Mesothelial cell of epicardium (in vitro differentiated cells): ENCODE measurements at regions not wholly inside any gene's neighbourhood (a gene's known extent, or its start where the extent isn't known, plus 50 kb on each side); places are given as distances from the start of the nearest gene placed in this dataset.

Experiments
- DNase-seq, 2 experiments: peaks; one replicate each; pipeline ENCODE4 v3.0.0; 2021; ENCODE audit warnings: low spot score in 2 of 2; ENCODE audit not compliant: unreplicated experiment in 2 of 2
- H3K27ac Mint-ChIP-seq: 2 replicates; pipeline ENCODE4 v1.8.0; 2021; ENCODE audit warnings: mixed read lengths
- H3K27me3 Mint-ChIP-seq: 2 replicates; pipeline ENCODE4 v1.8.0; 2021; ENCODE audit warnings: low read depth, mixed read lengths
- H3K36me3 Mint-ChIP-seq: 2 replicates; pipeline ENCODE4 v1.8.0; 2021; ENCODE audit warnings: mixed read lengths
- H3K4me1 Mint-ChIP-seq: 2 replicates; pipeline ENCODE4 v1.8.0; 2021; ENCODE audit warnings: mixed read lengths
- H3K4me3 Mint-ChIP-seq: 2 replicates; pipeline ENCODE4 v1.8.0; 2021; ENCODE audit warnings: mild to moderate bottlenecking, moderate library complexity, mixed read lengths
- H3K9me3 Mint-ChIP-seq: 2 replicates; pipeline ENCODE4 v1.8.0; 2021; ENCODE audit warnings: mixed read lengths
- TF ChIP-seq, protein P1 (sequence below): fragments of 200-600 bp; sonication (generic); IDR thresholded peaks from one replicate; pipeline ENCODE4 v1.5.0; 2021; ENCODE audit warnings: antibody characterized with exemption; ENCODE audit not compliant: unreplicated experiment

DNA sequence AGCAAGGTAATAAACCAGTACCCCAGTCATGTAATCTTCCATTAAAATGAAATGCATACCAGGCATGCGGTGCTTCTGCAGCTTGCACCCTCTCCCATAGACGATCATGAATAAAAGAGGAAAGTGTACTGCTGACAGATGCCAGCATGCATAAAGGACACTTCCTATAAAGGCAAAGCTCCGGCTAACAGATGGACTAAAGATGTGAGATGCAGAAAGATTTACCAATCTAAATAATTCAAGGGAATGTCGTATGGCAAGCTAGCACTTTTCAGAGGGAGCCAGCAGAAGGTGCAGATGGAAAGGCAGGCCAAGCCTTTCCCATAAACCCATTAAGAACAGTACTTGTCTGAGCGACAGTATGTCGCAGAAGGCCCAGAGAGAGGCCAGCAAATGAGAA, 542.0 kb downstream of the NUF2 start:
- H3K4me1 Mint-ChIP-seq = peaks cover 3% of the 10 kb centered on the region
- DNase-seq = no peak
- no peaks in the 10 kb centered on the region for H3K27me3 Mint-ChIP-seq
- H3K36me3 Mint-ChIP-seq = peaks cover 4% of the 10 kb centered on the region
- TF ChIP-seq, protein P1, sequence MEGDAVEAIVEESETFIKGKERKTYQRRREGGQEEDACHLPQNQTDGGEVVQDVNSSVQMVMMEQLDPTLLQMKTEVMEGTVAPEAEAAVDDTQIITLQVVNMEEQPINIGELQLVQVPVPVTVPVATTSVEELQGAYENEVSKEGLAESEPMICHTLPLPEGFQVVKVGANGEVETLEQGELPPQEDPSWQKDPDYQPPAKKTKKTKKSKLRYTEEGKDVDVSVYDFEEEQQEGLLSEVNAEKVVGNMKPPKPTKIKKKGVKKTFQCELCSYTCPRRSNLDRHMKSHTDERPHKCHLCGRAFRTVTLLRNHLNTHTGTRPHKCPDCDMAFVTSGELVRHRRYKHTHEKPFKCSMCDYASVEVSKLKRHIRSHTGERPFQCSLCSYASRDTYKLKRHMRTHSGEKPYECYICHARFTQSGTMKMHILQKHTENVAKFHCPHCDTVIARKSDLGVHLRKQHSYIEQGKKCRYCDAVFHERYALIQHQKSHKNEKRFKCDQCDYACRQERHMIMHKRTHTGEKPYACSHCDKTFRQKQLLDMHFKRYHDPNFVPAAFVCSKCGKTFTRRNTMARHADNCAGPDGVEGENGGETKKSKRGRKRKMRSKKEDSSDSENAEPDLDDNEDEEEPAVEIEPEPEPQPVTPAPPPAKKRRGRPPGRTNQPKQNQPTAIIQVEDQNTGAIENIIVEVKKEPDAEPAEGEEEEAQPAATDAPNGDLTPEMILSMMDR = no peak
- peaks cover 26% of the 10 kb centered on the region for H3K9me3 Mint-ChIP-seq
- no peak overlapping the region for H3K27ac Mint-ChIP-seq
- no peak overlapping the region for H3K4me3 Mint-ChIP-seq

DNA sequence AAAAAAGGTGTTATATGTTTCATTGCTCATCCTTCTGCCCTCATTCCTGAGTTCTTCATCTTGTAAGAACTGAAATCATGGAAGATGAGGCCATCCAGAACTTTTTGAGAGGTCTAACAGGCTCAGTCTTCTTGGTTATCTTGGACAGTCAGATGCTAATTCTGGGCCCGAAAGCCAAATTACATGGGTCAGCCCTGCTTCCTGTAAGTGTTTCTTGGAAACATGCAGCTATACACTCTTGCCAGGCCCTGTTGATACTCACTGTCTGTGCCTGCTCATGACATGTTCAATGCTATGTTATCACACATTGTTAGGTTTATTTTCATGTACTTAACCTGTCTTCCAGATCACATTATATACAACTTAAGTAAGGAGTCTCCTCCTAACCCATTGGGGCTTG, 542.5 kb downstream of the NUF2 start:
- Mint-ChIP-seq H3K36me3 (peaks cover 7% of the 10 kb centered on the region), H3K27ac (no peak overlapping the region), H3K4me1 (peaks cover 3% of the 10 kb centered on the region), H3K27me3 (no peaks in the 10 kb centered on the region), H3K9me3 (peaks cover 30% of the 10 kb centered on the region), H3K4me3 (no peak overlapping the region)
- DNase-seq = no peak
- TF ChIP-seq, protein P1 = no peak

DNA sequence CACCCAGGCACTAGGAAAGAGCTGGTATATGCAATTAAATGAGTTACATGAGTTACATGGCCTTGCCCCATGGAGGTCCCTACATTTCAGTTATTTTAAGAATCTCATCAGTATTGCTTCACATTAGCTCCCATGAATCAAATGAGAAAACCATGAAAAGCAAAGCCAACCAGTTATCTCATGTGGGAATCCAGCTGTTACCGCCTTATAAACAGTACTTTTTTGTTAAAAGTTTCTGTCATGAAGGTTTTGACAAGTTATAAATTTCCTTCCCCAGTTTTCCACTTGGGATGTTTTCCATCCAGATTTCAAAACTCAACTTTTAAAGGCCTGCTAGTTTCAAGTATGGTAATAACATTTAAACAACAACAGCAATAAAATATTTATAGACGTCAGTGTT, 544.8 kb downstream of the NUF2 start:
- Mint-ChIP-seq H3K36me3 (peaks cover 7% of the 10 kb centered on the region), H3K4me3 (no peak overlapping the region), H3K27me3 (no peaks in the 10 kb centered on the region), H3K27ac (no peak overlapping the region), H3K9me3 (peaks cover 32% of the 10 kb centered on the region), H3K4me1 (peaks cover 14% of the 10 kb centered on the region)
- DNase-seq = no peak
- TF ChIP-seq, protein P1 = no peak

DNA sequence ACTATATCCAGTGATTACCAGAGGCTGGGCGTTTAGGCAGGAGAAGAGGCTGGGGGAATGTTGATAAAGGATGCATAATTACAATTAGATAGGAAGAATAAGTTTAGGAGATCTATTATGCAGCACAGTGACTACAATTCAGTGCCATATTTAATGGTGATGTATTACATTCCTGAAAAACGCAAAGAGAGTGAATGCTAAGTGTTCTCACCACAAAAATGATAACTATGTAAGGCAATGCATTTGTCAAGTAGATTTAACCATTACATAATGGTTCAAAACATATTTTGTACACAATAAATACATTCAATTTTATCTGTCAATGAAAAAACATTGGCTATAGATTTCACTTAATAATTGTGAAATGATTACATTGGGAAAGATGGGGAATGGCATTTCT, 548.9 kb downstream of the NUF2 start:
- Mint-ChIP-seq H3K36me3 (peaks cover 7% of the 10 kb centered on the region), H3K27ac (no peak overlapping the region), H3K4me3 (no peak overlapping the region), H3K4me1 (peaks cover 34% of the 10 kb centered on the region), H3K9me3 (peaks cover 22% of the 10 kb centered on the region), H3K27me3 (no peaks in the 10 kb centered on the region)
- TF ChIP-seq, protein P1 = no peak
- DNase-seq = no peak

DNA sequence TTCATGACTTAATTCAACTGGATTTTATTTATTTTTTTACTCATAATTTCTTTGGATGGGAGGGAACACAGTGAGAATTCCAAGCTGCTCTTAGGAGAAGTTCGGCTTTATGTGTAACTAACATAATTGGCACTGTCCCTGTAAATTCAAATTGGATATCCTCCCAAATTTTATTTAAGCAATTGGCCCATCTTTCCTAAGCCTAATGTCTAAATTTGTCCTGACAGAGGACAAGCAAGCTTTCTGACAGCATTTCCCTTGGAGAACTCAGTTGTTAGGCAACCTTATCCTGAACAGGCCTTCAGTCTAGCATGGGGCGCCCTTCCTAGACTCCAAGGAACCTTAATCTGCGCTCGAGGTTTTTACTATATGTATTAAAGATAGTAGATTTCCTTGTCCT, 550.3 kb downstream of the NUF2 start:
- H3K27me3 Mint-ChIP-seq = no peaks in the 10 kb centered on the region
- DNase-seq = no peak
- peaks cover 22% of the 10 kb centered on the region for H3K9me3 Mint-ChIP-seq
- H3K27ac Mint-ChIP-seq = no peak overlapping the region
- H3K4me1 Mint-ChIP-seq = peaks cover 44% of the 10 kb centered on the region
- peaks cover 7% of the 10 kb centered on the region for H3K36me3 Mint-ChIP-seq
- TF ChIP-seq, protein P1 = no peak
- no peak overlapping the region for H3K4me3 Mint-ChIP-seq

DNA sequence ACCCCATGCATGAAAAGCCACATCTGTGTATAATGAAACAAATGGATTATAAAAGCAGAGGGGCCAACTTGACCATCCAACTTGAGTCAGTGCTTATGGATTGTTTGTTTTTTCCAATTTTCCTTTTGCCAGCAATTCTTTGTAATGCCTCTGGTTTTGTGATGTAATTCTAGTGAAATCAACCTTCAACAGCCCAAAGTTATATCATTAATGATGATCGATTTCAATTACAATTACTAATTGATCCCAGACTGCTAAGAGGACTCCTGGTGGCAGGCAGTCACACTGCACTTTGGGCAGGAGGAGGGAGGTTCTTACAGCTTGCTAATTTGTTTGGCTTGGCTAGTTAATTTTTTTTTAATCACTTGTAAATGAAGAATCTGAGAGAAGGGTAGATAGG, 552.3 kb downstream of the NUF2 start:
- H3K27ac Mint-ChIP-seq = no peak overlapping the region
- H3K4me1 Mint-ChIP-seq = peaks cover 47% of the 10 kb centered on the region
- H3K27me3 Mint-ChIP-seq = no peaks in the 10 kb centered on the region
- peaks cover 6% of the 10 kb centered on the region for H3K9me3 Mint-ChIP-seq
- no peak for DNase-seq
- peaks cover under 1% of the 10 kb centered on the region for H3K36me3 Mint-ChIP-seq
- H3K4me3 Mint-ChIP-seq = no peak overlapping the region
- TF ChIP-seq, protein P1 = peak; percentile 44
